ENCODE measurements at regions not wholly inside any gene's neighbourhood (a gene's known extent, or its start where the extent isn't known, plus 50 kb on each side); places are given as distances from the start of the nearest gene placed in this dataset.

- H4K20me1 ChIP-seq (ENCODE audit: insufficient read depth, low read length): no peaks in the 10 kb centered on the region
These were observed 50.4 kb upstream of the GRPEL1 start for GRCh38 chr4:7118013-7118832.

More at GRCh38 chr4:7118013-7118832, 50.4 kb upstream of the GRPEL1 start:
- FAIRE-seq: no peak
- Histone ChIP-seq H3K79me2 (ENCODE audit: insufficient read depth, low read length) (no peaks in the 10 kb centered on the region), H3K4me2 (ENCODE audit: low read length) (no peak overlapping the region), H3K27me3 (ENCODE audit: insufficient read depth, low read length) (peaks cover 17% of the 10 kb centered on the region), H3K36me3 (ENCODE audit: insufficient read depth, low read length) (no peaks in the 10 kb centered on the region), H2AFZ (ENCODE audit: low read depth, low read length) (no peak overlapping the region), H3K4me1 (ENCODE audit: insufficient read depth, low read length) (no peaks in the 10 kb centered on the region), H3K27ac (ENCODE audit: low read depth, low read length) (no peak overlapping the region), H3K9ac (ENCODE audit: low read length) (no peak overlapping the region), H3K4me3 (ENCODE audit: insufficient read depth, low read depth, low read length) (no peak overlapping the region), H3K9me3 (ENCODE audit: insufficient read depth, low read depth, low read length) (peaks cover 7% of the 10 kb centered on the region)
- Mint-ChIP-seq H3K4me1 (ENCODE audit: low read depth, unreplicated experiment) (no peaks in the 10 kb centered on the region), H3K27ac (ENCODE audit: unreplicated experiment) (no peak overlapping the region), H3K36me3 (ENCODE audit: low read depth, unreplicated experiment) (no peaks in the 10 kb centered on the region), H3K9me3 (ENCODE audit: unreplicated experiment) (peaks cover 16% of the 10 kb centered on the region), H3K27me3 (ENCODE audit: low read depth, unreplicated experiment) (peaks cover 51% of the 10 kb centered on the region), H3K4me3 (ENCODE audit: unreplicated experiment) (no peak overlapping the region)
- TF ChIP-seq CTCF (IDR thresholded peaks at IDR 0.05; ENCODE audit: insufficient read depth, low read depth, low read length): no peak
- TF ChIP-seq EZH2 (IDR thresholded peaks at IDR 0.05; ENCODE audit: insufficient read depth, low read length): no peak
- no peak for DNase-seq (ENCODE audit: low read depth)

Data from astrocyte (in vitro differentiated cells and primary cell).